NCI-H1048 (cell line): ENCODE measurements at regions not wholly inside any gene's neighbourhood (a gene's known extent, or its start where the extent isn't known, plus 50 kb on each side); places are given as distances from the start of the nearest gene placed in this dataset.

ENCODE experiments used
- DNase-seq: peaks from one replicate; lab custom pipeline; 2025; lab: John Stamatoyannopoulos, UW

DNA sequence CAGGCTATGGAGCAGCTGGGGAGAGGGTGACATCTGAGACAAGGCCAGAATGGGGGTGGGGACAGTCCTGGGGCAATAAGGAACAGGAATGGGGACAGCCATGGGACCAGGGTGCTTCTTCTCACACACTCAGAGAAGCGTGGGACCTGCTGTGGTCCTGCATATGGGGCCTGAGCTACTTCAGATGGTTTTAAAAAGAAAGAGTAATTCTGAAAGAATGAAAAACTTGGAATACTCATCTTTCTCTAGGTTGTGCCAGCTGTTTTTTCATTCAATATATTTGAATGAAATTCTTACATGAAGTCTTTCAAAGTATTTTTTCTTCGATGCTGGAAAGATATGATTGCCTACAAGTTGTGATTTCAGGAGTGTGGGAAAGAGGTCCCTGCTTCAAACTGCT, 227.5 kb upstream of the APCDD1 start:
- DNase-seq: no peak

DNA sequence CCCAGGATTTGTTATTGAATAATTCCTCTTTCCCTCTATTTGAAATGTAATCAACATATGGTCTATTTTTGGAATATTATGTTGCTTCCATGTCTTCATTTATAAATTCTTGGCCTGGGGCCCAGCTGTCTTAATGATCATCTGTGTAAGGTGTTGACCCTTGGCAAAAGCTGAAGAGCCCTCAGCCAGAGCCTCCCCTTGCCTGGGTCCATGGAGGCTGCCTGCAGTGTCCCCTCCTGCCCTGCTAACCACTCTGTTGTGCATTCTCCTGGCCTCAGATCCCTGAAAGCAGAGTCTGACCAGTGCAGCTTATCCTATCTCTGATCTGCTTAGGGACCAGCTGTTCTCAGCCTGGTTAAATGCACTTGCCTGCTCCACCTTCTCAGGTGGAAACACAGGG, 226.1 kb upstream of the APCDD1 start:
- no peak for DNase-seq

DNA sequence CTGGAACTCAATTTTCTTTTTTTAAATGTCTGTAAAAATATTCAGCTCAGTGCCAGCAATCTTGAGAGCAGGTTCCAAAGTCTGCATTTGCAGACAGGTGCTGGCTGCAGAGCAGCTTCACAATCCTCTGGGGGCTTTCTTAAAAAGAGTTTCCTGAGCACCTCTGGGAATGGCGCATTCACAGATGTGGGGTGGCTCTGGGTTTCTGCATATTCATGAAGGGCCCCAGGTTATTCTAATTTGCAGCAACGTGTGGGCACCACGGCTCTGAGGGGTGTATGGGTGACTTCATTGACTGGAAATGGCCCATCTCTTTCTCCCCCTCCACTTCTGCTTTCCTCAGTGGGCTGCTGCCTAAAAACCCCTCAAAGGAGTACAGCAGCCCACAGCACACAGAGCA, 225.0 kb upstream of the APCDD1 start:
- no peak for DNase-seq

DNA sequence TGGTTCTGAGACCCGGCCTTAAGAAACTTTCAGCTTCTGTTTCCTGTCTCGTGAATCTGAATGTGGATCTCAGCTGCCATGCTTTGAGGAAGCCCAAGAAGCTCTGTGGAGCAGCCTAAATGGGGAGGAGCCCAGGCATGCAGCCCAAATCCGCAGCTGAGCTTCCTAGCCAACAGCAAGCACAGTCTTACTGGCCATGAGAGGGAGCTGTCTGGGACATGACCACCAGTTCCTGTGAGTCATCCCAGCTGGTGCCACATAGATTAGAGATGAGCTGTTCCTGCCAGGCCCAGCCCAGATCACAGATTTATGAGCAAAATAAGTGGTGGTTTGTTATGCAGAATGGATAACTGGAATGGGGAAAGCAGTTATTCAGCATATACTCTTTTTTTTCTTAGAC, 224.4 kb upstream of the APCDD1 start:
- DNase-seq: no peak

DNA sequence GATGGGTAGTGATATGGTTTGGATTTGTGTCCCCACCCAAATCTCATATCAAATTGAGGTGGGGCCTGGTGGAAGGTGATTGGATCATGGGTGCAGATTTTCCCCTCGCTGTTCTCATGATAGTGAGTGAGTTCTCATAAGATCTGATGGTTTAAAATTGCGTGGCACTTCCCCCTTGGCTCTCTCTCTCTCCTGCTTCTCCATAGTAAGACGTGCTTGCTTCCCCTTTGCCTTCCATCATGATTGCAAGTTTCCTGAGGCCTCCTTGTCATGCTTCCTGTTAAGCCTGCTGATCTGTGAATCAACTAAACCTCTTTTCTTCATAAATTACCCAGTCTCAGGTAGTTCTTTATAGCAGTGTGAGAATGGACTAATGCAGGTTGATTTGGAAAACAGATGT, 223.2 kb upstream of the APCDD1 start:
- DNase-seq: no peak

DNA sequence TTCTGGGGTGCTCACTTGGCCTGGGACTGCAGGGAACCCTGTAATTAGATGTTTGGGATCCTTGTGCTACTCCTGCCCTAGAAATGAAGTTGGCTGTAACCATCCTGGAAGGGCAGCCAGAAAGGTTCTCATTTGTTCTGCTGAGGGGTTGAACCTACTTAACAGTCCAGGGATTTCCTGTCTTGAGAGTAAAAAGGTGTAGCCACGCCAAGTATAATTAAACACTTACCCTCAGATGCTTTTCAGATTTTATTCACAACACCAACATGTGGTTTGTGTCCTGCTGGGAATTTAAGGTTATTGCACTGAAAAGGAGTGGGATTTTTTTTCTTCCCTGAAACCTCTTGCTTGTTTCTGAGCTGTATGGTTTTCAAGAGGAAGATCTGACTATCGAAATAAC, 222.4 kb upstream of the APCDD1 start:
- no peak for DNase-seq

DNA sequence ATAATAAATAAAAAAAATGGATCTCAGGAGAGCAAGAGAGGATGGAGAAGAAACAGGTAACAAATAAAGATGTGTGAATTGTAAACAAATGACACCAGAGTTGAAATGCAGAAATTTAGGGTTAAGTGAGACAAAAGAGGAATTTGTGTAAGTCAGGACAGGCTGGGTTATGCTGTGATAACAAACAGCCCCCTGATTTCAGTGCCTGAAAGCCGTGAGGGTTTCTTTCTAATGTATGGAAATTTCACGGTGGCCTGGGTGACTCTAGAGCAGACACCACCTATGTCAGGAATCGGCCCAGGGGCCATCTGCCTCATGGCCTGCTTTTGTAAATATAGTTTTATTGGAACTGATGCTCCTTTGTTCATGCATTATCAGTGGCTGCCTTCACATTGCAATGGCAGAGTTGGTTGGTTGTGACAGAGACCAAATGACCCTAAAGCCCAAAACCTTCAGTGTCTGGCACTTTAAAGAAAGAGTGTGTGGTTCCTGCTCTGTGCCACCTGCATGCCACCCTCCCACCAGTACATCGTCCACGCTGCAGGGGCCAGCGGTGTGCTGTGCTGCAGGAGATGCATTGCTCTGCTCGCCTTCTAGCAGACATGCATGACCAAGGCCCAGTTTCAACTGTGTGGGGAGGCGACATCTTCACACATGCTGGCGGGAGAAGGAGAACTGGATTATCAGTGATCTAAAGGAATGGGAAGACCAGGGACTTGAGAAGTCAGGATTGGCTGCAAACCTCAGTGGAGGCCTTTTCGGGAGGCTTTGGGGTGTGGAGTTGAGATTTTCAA, 221.2 kb upstream of the APCDD1 start:
- no peak for DNase-seq

DNA sequence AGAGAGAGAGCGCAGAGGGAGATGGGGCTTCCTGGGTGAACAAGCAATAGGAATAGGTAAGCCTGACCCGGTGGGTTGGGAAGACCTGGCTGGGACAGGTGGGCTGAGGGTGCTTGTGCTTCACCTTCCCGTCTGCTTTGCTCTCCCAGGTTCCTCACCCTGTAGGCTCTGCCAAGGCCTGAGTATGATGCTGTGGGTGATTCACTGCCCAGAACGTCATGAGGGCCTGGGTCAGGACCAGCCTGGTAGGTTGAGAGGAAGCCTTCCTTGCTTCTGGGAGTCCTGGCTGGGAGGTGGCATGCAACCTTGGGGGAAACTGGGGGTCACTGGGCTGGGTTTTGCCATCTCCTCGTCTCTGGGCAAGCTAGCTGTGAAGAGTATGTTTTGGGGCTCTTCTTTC, 220.2 kb upstream of the APCDD1 start:
- no peak for DNase-seq

DNA sequence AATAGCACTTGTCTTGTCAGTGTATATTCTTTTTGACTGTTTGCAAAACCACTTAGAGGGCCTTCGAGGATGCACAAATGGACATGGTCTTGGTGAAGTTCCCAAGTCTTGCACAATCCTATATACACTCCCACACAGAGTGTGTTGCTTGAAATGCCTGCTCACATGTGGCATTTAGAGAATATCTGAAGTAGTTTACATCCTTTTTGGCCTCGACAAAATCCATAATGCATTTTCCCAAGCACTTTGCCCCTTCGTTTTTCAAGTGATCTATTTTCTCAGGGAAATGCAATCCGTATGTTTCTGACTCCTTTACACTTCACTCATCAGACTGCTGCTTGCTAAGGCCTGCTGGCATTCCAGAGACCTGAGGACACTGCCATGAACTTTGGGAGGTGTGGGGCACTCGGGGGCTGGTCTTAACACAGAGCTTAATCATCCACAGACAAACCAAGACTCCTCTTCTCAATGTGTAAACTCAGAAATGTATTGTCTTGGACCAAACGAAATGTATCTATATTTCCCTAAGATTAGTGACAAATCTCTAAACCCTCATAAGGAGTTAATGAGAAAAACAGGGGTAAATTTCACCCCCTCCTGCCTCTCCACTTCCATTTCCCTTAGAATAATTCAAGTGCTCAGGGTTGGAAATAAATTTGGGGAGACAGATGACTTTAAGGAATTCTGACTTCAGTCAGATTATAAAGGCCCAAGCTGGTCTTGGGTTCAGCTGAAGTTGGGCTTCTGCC, 219.3 kb upstream of the APCDD1 start:
- DNase-seq: no peak

DNA sequence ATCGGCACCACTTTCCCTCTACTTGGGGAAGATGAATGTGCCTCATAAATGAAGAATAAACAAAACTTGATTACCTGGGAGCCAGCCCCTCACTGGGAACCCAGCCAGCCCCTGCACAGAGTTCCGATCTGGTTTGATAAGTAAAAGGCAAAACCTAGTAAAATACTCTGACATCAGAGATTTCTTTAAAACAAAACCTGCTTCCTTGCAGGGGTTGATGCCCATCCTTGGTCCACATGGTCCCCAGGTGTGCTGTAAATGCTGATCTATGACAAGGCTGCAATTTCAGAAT, 218.8 kb upstream of the APCDD1 start:
- DNase-seq: no peak

DNA sequence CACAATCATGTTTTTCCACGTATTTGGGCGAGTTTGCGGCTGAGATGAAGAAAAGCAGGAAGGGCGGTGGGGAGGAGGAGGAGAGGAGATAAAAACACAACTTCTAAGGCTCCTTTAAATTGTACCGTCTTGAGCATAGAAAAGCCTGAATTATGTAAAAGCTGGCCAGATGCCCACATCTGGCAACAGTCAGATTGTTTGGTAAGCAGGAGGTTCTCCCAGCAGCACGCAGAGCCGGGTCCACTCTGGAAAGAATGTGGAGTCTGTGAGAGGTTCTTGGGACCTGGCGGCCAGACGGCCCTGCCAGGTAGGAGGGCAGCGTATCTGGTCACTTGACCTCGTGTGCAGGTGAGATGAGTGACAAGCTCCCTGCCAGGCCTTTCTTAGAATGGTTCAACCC, 215.3 kb upstream of the APCDD1 start:
- DNase-seq: no peak

DNA sequence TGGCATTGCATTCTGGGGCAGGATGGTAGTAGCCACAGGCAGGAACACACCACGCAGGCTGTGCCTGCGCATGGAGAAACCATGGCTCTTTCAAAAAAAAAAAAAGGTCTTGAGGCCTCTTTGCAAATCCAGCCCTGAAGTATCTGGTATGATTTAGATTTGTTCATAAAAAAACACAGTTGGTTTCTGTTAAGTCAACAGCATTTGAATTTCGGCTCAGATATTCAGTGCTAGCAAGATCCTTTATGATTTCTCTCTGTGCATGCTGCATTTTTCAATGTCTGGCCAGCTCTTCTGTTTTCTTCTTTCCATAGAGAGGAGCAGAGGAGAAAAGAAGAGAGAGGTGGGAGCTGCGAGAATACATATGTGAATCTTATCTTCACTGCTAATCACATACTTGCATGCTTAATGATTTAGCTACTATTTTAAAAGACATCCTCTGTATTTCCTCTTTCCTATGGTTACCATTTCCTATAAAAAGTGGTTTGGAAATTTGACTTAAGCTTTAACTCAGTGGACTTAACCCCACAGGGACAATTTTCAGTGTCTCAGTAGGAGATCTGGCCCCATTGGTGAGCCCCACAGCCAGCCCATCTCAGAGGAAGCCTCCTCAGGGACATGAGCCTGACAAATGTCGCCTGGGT, 214.3 kb upstream of the APCDD1 start:
- DNase-seq: no peak

DNA sequence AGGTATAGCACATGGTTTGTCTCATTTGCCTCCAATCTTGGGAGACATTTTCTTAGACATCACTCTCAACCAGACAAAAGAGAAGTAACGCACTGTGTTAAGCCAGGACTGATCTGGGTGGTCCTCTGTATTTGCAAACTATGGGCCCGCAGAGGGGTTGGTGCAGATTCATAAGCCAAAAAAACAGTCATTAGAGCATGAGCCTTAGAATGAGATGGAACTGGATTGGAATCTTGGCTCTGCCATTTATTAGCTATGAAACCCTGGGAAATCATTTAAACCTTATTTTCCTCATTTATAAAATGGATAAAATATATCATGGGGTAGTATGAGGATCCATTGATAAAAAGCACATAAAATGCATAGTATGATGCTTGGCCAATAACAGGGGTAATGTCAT, 213.5 kb upstream of the APCDD1 start:
- DNase-seq: no peak

DNA sequence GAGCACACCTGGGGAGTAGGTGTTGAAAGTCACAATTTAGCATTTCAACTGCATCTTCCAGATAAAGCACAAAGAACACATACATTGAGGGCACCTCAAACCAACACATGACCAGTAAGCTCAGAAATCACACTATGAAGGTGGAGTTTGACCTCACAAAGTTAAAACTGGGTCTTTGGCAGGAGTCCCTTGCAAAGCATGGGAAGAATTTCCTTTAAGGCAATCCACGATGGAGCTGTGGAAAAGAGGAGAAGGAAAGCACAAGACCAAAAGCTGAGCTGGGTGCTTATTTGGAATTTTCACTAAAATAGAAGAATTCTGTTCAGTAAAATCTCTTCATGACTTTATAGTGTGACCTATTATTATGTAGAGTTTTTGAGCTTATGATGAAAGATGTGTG, 212.9 kb upstream of the APCDD1 start:
- DNase-seq: no peak

DNA sequence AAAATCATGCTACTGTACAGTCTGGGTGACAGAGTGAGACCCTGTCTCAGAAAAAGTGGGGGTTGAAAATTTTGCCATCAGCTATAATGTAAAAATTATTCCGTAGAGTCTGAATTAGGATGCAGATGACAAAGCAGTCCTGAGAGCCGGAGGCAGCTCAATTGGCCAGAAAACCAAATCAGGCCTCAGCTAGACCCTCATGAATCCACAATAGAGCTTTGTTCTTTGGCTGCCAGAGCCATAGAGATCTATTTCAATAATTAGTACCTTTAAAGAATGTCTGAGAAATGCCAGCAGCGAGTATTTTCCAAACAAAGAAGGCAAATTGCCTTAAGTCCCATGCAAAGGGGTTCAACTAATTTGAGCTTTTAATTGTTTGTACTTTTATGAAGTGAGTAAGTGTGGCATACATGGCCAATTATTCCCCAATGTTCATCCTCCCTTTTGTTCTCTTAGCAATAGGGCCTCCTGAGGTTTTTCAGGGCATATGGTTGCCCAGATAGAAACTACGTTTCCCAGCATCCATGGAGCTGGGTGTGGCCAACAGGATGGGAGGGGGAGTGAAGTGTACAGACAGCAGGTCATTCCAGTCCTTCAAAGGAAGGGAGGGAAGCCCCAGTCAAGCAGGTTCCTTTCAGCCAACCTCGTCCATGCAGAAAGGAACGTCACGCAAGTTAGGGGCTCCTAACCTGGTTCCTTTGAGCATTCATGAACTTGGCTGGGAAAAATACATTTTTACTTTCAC, 211.3 kb upstream of the APCDD1 start:
- DNase-seq: peak; percentile 83

DNA sequence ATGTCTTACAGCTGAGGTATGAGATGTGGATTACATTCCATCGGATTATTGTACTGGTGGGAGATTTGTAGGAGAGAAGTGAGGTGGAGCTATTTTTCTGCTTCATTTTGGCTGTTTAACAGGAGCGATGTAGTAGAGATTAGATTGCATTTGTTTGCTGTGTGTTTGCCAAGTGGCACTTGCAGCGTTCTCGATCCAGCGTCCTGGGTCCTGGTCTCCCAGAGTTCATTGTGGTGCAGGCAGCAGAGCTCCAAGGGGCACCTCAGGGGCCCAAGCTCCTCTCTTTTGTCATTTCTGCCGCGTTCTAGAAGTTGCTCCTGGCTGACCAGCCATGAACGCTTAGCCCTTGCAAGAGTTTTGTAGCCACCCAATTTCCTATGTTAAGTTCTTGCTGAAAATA, 210.1 kb upstream of the APCDD1 start:
- no peak for DNase-seq

DNA sequence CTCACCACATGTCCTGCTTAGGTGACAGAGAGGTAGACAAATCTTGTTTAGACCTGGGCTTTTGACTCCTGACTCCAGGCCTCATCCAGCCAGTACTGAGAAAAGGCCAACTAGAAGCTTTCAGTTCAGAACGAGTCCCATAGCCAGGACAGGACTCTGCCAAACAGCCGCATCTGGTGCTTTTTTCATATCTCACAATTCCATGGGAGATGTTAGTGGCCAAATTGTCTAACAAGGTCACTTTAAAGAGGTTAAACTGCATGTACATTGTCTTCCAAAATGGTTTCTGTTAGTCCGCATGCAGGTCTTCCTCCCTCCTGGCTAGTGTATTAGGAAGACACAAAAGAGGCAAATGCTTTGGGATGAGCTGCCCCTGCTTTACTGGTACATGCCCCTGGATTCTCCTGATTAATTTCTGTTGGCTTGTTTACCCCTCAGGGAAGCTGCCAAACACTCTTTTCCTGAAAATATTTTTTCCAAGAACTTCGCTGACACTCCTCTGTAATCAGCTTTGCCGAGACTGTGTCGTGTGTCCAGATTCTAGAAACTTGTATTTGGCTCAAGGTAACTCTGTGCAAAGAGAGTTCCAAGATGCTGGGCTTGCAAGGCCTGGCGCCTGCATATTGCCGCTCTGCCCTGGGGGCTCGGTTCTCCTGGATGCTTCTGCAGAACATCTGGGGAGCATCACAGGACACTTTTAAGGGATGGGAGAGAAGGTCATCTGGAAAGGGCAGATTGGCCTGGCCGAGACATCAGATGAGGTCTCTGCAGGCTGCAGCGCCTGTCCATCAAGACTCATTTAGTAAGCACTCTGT, 209.2 kb upstream of the APCDD1 start:
- DNase-seq: no peak

DNA sequence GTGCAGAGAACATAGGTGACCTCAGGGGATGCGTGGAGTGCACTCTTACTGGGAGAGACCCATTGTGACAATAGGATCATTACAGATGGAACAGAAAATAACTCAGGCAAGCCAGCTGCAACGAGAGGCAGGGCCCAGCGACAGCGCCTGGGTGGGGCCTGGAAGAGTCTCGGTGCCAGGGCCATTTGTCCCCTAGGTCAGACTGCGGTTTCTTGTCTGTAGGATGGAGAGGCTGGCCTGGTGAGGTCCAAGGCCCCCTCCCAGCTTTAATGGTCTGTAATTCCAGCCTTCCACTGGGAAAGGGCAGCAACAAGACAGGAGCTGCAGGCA, 208.6 kb upstream of the APCDD1 start:
- DNase-seq: no peak

DNA sequence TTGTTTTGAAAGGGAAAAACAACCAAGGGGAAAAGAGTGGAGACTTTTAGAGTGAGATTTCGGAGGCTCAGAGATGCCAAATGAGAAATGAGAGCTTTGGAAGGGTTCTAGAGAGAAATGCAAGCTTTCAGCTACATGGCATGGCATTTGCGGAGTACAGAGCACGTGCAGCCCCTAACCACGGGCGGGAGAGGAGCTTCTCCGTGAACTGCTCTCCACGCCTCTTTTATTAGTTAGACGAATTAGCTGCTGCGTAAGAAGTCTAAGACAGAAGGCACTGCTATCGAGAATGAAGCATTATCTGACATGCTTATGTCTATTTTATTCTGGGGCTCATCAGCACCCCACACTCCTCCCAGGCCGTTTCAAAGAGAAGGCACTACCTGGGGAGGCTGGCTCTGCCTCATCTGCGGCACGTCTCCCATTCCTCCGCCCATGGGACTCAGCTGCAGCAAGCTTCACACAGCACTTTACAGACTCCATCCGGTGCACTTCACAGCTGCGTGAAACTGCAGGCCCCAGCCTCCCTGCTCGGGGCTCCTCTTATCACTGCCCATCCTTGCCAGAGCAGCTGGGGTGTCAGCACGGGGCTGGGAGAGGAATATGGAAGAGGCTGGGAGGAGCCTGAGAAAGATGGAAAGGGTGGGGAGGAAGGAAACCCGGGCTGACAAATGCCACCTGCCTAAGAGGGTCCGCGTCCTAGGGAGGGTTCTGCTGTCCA, 207.3 kb upstream of the APCDD1 start:
- no peak for DNase-seq

DNA sequence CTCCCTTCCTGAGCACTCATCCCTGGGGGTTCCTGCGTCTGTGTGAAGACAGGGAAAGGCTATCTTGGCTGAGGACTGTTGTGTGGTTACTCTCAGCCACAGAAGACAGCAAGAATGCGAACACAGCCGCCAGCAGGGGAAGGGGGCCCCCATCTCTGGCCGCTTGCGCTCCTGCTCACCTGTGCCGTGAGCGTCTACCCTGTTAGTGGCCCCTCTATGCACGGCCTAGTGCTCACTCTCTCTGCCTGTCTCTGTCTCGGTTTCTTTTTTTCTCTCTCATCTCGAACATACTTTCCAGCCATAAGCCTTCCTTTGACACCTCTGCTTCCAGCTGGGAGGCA, 206.7 kb upstream of the APCDD1 start:
- DNase-seq: no peak

DNA sequence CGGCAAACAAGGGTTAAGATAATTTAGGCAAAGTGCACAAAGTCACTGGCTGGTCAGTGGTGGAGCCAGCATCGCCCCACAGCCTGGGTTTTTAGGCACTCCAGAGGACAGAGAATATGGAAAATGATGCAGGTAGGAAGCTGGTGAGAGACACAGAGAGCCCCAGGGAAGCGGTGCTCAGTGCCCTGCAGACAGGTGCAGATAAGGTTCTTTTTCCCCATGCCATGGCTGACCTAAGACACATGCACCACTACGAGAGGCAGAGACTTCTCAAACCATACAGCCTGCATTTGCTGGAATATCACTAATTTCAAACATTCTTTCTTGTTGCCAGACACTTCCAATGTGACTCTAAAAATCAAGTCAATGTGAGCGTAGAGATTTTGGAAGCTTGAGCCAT, 205.7 kb upstream of the APCDD1 start:
- DNase-seq: no peak

DNA sequence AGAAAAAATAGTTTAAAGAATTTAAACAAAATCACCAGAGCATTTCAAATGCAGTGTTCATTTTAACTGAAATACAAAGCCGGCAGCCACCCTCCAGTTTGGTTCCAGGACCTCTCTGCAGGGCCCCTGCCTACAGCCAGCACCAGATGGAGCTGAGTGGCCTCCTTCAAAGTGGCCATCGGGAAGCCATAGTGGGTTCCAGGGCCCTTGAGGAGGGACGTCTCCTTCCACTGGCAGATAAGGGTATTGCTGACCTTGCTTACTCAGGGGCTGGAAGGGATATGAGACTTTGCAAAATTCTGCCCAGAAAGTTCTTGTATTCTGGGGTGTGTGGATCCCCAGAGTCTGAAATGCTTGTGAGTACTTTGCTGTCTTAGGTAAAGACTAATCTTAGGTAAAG, 205.2 kb upstream of the APCDD1 start:
- DNase-seq: no peak
